Stimulated activated CD4-positive, alpha-beta T cell treated with anti-CD3 and anti-CD28 coated beads, Interleukin-1b, Interleukin-23, amount 100 ng/mL, for 48 hours (primary cell): ENCODE measurements at regions not wholly inside any gene's neighbourhood (a gene's known extent, or its start where the extent isn't known, plus 50 kb on each side); places are given as distances from the start of the nearest gene placed in this dataset.
"Not testable (repeated sequence)": the region's sequence is repeated elsewhere in the genome, so short reads cannot be mapped to it uniquely, and the experiment has no call there.

ENCODE experiments used
- DNase-seq: peaks from one replicate; pipeline ENCODE4 v3.0.0-alpha.2; 2020

DNA sequence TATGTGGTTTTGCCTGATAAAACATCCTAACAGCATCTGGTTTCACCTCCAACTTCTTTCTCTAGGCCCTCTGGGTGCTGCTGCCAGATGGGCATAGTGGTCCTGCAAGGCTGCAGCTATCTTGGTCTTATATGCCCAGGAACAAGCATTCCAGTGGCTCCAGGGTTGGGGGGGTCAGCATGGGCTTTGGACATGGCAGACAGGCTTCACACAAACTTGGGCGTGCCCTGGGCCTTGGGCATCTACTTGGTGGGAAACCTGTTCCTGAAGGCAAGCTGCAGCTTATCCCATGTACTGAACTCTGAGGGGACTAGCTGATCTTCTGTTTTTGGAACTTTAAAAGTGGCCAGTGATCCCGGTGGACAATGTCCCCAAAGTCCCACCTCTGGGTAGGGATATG lies 54.9 kb upstream of the ZNF678 start:
- DNase-seq, result no peak

DNA sequence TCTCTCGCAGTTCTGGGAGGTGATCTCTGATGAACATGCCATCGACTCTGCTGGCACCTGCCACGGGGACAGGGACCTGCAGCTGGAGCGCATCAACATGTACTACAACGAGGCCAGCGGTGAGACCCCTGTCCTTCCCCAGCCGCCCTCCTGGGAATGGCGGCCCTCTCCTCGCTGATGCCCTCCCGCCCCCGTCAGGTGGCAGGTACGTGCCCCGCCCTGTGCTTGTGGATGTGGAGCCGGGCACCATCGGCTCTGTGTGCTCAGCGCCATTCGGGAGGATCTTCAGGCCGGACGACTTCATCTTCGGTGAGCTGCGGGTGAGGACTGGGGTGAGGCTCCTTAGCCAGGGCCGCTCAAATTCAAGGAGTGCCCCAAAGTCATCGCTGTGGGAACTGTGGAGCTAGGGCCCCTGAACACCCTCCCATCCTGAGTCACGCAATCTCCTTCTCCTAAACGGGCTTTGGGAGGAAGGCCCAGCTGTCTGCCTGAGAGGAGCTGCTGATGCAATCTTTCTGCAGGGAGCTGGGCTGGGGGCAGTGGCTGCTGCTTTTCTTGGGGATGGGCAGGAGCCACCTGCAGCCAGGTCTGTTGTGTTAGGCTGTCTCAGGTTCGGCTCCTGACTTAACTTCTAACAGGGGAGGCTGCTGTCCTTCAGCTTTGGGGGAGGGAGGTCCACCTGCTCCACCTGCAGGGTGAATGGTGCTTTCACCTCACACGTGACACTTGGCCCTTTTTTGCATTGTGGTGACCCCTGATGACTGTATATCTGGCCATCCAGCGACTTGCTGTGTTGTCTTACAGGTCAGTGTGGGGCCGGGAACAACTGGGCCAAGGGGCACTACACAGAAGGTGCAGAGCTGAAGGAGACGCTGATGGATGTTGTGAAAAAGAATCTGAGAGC lies 56.6 kb upstream of the ZNF678 start:
- not testable (repeated sequence) for DNase-seq

DNA sequence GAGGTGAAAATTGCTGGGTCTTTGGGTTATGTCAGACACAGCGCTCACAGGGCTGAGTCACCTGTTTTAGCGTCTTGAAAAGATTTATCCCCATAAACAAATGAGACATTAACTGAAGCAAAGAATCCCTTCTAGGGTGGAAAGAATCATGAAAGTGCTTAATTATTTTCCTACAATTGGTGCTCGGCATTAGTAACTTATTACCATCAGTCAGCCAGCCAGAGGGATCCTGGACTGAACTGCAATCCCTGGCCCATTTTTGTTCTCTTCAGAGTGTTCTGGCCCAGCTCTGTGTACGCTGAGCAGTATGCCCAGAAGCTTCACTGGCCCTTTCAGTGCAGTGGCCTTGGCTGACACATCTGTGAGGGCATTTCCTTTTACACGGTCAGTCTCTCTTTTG lies 67.3 kb upstream of the ZNF678 start:
- not testable (repeated sequence) for DNase-seq

DNA sequence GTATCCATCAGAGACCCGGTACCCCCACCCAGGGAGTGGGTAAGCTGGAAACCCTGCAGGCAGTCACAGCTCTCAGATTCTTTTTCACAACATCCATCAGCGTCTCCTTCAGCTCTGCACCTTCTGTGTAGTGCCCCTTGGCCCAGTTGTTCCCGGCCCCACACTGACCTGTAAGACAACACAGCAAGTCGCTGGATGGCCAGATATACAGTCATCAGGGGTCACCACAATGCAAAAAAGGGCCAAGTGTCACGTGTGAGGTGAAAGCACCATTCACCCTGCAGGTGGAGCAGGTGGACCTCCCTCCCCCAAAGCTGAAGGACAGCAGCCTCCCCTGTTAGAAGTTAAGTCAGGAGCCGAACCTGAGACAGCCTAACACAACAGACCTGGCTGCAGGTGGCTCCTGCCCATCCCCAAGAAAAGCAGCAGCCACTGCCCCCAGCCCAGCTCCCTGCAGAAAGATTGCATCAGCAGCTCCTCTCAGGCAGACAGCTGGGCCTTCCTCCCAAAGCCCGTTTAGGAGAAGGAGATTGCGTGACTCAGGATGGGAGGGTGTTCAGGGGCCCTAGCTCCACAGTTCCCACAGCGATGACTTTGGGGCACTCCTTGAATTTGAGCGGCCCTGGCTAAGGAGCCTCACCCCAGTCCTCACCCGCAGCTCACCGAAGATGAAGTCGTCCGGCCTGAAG lies 69.3 kb upstream of the ZNF678 start:
- not testable (repeated sequence) for DNase-seq

DNA sequence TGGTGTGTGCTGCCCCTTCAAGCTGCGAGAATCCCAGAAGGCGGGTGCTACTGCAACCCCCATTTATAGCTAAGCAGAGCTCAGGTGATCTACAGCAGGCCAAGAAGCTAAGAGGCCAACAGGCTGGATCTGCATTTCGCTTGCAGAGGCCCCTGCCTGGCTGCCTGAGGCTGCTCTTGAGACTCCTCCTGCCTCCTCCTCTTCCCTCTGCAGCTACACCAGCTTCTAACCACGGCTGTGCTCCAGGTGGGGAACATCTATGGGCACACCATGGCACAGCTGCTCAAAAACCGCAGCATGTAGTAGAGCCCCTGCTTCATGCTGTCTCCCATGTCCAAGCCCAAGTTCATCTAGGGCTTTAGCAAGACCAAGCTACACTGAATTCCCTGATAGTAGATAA lies 72.9 kb upstream of the ZNF678 start:
- DNase-seq, result no peak

DNA sequence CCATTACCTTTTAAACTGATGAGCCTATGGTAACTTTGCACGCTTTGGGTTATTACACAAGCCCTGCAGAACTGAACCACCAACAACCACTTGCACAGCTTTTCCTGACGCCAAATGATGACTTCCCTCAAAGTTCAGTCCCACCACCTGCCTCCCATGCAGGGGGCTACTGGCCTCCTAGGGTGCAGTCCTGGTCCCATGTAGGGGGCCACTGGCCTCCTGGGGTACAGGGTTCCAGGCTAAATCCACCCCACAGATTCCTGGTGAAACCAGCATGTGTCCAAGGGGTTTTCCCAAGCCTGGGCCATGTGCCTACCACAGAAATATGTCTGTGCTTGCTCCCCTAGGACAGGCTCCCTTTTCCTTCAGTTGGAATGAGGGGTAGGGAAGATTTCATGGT lies 73.4 kb upstream of the ZNF678 start:
- no peak for DNase-seq

DNA sequence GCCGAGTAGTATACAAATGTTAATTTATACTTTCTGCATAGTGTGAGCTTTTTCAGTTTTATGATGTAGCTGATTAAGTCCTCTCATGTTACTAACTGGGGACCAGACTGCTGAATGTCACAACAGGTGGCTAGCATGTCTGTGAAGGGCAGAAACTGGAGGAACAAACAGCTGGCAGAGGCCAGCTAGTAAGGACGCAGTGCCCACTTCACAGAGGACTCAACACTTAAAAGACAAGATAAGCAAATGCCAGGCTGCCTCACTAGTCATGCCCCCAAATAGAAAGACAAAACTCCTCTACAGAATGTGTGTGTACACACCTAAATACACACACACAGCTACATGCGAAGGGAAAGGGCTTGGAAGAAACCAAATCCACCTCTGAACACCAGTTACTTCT lies 73.8 kb upstream of the ZNF678 start:
- no peak for DNase-seq

DNA sequence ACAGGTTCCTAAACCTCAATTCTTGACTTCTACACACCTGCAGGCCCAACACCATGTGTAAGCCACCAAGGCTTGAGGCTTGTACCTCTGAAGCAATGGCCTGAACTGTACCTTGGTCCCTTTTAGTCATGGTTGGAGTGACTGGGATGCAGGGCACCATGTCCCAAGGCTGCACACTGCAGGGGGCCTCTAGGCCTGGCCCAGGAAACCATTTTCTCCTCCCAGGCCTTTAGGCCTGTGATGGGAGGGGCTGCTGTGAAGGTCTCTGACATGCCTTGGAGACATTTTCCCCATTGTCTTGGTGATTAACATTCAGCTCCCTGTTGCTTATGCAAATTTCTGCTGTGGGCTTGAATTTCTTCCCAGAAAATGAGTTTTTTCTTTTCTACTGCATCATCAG lies 75.8 kb upstream of the ZNF678 start:
- no peak for DNase-seq

DNA sequence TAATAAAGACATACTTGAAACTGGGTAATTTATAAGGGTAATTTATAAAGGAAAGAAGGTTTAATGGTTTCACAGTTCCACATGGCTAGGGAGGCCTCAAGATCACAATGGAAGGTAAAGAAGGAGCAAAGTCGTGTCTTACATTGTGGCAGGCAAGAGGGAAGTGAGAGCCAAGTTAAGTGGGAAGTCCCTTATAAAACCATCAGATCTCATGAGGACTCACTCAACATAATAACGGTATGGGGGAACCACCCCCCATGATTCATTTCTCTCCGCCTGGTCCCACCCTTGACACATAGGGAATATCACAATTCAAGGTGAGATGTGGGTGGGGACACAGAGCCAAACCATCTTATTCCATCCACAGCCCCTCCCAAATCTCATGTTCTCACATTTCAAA lies 76.8 kb upstream of the ZNF678 start:
- DNase-seq, result no peak

DNA sequence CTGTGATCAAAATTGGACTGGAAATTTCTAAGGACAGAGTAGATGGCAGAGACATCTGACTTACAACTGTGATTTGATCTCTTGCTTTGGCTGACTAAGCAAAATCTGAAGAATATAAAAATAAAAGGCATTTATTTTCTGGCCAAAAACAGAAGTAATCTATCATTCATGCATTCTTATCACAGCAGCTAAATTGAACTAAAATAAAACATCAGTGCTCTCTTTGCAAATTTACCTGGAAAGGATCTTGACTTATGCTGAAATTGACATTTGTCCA lies 81.4 kb upstream of the ZNF678 start:
- DNase-seq, result no peak

DNA sequence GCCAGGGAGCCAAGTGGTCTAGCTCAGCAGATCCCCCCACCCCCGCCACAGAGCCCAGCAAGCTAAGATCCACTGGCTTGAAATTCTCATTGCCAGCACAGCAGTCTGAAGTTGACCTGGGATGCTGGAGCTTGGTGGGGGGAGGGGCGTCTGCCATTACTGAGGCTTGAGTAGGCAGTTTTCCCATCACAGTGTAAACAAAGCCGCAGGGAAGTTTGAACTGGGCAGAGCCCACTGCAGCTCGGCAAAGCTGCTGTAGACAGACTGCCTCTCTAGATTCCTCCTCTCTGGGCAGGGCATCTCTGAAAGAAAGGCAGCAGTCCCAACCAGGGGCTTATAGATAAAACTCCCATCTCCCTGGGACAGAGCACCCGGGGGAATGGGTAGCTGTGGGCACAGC lies 89.3 kb upstream of the ZNF678 start:
- DNase-seq, result not testable (repeated sequence)

DNA sequence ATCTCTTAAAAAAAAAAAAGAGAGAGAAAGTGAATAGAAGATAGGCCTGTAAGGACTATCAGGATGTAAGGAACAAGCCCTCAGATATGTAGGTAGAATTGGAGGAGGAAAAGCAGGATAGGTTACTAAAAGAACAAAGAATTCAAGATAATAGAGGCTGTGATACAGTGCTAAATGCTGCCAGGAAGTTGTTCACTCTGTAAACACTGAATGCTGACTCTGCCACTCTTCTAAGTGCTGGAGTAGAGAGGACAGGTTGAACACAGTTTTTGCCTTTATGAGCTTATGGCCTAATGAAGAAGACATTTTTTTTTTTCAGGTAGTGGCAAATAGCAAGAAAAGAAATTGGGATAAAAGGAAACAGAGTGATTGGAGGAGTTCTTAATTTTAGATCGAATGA lies 90.6 kb upstream of the ZNF678 start:
- no peak for DNase-seq

DNA sequence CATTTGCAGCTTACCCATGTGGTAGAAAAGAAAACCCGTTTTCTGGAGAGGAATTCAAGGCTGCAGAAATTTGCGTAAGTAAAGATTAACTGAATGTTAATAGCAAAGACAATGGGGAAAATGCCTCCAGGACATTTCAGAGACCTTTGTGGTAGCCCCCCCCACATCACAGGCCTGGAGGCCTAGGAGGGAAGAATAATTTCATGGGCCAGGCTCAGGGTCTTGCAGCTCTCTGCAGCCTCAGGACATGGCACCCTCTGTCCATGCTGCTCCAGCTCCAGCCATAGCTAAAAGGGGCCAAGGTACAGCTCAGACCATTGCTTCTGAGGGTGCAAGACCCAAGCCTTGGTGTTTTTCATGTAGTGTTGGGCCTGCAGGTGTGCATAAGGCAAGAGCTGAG lies 92.7 kb upstream of the ZNF678 start:
- DNase-seq, result no peak

DNA sequence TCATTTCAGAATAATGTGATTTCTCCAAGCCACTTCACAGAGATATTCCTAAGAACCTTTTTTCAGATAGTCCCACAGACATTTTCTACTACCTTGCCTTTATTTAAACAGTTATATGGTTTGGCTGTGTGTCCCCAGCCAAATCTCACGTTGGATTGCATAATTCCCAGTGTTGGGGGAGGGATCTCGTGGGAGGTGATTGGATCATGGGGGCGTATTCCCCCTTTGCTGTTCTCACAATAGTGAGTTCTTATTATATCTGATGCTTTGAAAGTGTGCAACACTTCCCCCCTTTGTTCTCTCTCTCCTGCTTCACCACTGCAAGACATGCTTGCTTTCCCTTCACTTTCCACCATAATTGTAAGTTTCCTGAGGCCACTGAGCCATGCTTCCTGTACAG lies 93.6 kb upstream of the ZNF678 start:
- DNase-seq, result no peak

DNA sequence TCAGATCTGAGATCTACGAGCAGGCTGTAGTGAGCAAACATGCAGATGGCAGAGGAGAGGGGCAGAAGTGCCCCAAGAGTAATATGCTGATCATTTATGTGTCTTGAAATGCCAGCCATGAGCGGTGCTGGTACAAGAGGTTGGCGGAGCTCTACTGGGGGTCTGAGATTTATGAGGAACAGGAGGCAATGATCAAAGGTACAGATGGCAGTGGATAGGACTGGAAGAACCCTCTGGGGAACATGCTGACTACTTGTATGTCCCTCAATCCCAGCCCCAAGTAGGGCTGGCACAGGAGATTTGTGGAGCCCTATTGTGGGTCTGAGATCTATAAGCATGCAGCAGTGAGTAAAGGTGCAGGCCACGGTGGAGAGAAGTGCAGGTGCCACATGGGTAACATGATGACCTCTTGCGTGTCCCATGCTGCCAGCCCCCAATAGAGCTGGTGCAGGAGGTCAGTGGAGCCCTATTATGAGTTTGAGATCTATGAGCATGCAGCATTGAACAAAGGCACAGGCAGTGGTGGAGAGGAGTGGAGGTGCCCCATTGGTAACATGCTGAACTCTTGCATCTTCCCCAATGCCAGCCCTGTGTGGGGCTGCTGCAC lies 97.2 kb upstream of the ZNF678 start:
- DNase-seq, result no peak

DNA sequence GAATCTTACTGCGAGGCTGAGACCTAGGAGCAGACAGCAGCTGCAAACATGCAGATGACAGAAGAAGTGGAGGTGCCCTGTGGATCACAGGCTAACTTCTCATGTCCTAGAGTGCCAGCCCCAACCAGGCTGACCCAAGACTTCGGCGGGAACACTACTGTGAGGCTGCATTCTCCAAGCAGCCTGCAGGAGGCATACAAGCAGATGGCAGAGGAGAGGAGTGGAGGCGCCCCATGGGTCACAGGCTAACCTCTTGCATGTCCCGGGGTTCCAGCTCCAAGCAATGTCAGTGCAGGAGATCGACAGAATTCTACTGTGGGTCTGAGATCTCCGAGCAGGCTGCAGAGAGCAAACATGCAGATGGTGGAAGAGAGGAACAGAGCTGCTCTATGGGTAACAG lies 98.1 kb upstream of the ZNF678 start:
- DNase-seq, result no peak

DNA sequence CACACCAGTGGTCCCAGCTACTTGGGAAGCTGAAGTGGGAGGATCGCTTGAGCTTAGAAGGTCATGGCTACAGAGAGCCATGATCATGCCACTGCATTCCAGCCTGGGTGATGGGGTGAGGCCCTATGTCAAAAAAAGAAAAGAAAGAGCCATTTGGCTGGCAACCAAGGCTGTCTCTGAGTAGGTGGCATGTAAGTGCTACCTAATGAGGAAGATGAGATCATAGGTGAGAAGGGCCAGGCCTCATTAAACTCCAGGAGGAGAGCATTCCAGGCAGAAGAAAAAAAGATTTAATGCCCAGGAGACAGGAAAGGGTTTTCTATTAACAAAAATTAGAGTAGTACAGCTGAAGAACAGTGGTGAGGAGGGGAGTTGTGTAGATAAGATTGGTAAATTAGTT lies 103.4 kb upstream of the ZNF678 start:
- DNase-seq, result no peak

DNA sequence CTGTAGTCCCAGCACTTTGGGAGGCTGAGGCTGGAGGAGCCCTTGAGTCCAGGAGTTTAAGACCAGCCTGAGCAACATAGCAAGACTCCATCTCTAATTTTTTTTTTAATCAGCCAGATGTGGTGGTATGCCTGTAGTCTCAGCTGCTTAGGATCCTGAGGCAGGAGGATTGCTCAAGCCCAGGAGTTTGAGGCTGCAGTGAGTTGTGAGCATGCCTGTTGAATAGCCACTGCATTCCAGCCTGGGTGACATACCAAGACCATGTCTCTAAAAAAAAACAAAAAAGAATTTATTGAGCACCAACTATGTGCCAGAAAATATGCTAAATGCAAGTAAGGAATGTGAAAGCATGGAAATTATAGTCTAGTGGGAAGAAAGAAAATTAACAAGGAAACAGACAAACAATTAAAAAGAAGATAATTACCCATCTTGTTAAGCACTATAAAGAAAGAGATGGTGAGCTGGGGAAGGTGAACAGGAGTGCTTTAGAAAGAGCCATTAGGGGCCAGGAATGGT lies 104.0 kb upstream of the ZNF678 start:
- no peak for DNase-seq

DNA sequence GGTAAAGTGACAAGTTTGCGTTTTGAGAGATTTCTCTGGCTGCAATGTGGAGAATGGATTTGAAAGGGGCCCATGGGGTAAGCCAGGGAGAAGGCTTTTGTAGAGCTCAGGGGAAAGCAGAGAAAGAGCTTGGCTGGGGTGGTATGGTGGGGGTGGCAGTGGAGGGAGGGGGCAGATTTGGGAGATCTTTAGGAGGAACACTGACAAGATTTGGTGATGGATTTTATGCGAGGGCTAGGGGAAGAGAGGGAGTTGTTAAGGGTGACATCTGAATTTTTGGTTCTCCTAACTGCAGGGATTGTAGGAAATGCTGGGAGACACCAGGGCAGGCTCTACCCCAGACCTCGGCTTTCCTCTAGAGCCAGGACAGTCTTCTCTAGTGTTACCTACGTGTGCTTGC lies 108.7 kb upstream of the ZNF678 start:
- DNase-seq, result no peak

DNA sequence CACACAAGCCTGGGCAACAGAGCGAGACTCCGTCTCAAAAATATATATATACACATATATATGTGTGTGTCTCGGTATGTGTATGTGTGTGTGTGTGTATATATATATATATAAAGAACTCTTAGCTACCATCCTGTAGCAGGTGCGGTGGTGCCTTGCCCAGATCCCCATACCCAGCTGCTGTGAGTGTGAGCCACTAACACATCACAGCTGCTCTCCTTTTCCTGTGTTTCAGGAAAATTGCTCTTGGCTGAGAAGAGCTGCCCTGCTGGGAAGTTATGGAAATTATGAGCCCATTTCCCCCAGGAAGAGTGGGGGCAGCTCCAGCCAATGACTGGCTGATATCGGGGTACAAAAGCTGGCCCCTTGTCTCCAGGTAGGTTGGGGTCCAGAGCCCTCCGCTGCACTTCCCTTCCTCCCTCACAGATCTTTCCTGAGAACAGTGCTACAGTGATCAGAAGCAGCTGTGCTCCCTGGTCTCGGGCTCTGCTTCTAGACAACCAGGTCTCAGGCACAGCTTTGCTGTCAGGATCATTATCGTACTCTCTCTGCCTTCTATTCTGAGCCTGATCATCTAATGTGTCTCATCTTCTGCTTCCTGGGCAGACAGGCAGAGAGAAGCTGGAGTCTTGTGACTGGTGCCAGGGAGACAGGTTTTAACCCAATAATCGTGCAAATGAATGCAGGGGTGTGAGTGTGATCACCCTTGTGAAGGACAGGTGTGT lies 109.6 kb upstream of the ZNF678 start:
- DNase-seq, result no peak

DNA sequence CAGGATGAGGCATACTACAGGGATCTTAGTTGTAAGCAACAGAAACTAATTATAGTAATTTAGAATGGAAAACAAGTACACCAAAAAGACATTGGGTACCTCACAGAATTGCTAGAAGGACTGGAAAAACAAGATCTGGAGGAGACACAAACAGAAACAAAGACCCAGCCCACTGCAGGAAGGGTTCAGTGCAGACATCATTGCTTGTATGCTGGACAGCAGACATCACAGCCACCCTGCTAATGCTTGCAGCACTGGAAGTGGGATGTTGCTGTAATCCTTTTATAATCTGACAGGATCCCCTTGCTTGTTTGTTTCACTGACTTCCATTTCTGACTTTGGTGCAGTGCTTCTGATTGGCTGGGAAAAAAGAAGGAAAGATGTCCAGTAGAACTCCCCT lies 111.4 kb upstream of the ZNF678 start:
- no peak for DNase-seq

DNA sequence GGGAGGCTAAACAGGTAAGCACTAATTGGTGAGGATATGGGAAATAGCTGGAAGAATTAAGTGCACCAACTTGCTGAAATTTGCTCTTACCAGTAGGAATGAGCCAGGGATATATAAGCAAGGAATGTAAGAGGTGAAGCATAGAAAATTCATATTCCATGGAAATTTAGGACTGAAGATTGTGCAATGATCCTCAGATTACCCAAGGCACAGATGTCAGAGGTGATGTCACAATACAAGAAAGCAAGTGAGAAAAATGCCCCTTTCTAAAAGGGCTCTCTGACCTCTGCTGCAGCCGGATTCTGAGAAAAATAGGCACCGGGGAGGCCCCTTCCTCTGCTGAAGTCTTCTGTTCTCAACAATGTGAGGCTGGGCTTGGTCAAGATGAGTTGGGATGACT lies 112.3 kb upstream of the ZNF678 start:
- no peak for DNase-seq

DNA sequence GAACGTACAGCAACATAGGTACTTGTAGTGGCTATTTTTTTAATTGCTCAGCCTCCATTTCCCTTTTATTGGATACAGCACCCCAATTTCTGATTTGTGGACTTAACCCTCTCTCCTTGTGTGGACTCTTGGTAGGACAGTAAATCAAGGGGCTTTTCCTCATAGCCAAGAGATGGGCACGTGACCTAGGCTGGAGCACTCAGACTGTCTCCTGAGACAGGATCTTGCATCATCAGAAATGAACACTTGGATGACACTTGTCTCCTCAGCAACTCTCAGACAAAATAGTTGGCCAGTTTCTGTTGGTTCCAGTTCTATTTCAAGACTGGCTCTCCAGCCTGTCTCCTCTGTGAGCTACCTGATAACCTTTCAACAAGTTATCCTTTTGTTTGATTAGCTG lies 112.9 kb upstream of the ZNF678 start:
- no peak for DNase-seq
